ENCODE measurements at regions not wholly inside any gene's neighbourhood (a gene's known extent, or its start where the extent isn't known, plus 50 kb on each side); places are given as distances from the start of the nearest gene placed in this dataset.

DNA sequence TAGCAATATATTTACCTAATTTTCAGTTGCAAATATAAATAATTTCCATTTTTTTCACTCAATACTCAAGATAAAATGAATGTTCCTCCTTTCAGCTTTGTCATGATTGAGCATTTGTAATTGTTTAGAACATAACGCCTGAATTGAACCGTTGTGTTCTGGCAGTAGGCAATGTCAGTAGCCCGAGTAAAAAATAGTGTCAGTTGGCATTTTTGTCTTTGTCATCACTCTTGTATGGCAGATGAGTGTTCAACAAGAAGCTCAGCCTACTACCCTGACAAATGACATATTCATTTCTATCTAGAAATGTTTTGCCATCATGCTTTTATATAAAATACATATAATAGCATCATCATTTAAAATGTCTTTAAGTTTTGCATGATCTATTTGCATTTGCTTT is 691.4 kb upstream of the NCAM2 start:
- Mint-ChIP-seq H3K4me3 (no peak overlapping the region), H3K27me3 (no peaks in the 10 kb centered on the region), H3K36me3 (ENCODE audit: low read depth) (no peaks in the 10 kb centered on the region), H3K27ac (no peak overlapping the region), H3K4me1 (no peaks in the 10 kb centered on the region), H3K9me3 (ENCODE audit: low read depth) (peaks cover 4% of the 10 kb centered on the region)
- CTCF ChIA-PET: no interaction called here
- no peak for DNase-seq
- intact Hi-C loops (cut with DNase I, micrococcal nuclease): no loop called here
- ATAC-seq: no peak
- POLR2A ChIA-PET: no interaction called here

DNA sequence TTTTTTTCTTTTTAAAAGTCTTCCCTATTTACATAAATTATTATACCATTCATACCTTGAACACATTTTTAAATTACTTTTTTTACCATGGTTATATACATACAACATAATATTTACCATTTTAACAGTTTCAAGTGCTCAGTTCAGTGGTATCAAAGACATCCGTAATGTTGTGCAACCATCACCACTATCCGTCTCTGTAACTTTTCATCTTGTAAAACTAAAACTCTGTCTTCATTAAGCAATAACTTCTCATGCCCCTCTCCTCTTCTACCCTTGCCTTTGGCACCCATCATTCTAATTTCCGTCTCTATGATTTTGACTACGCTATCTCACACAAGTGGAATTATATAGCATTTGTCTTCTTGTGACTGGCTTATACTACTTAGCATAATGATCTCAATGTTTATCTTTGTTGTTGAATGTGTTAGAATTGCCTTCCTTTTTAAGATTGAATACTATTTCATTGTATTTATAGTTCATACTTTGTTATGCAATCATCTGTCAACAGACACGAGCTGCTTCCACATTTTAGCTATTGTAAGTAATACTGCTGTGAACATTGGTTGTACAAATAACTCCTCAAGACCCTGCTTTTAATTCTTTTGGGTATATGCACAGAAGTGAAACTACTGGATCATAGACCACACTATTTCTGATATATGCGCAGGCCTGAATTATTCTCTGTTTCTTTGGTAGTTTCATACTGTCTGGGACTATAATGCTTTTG is 689.5 kb upstream of the NCAM2 start:
- POLR2A ChIA-PET: no interaction called here
- no peak overlapping the region for H3K4me3 Mint-ChIP-seq

GRCh38 chr21:20311234-20311787 is 686.9 kb upstream of the NCAM2 start:
- no peaks in the 10 kb centered on the region for H3K36me3 Mint-ChIP-seq (ENCODE audit: low read depth)
- no peaks in the 10 kb centered on the region for H3K27me3 Mint-ChIP-seq
- POLR2A ChIA-PET: no interaction called here
- H3K4me3 Mint-ChIP-seq: no peak overlapping the region
- intact Hi-C loops (cut with DNase I, micrococcal nuclease): no loop called here
- ATAC-seq (no peak), DNase-seq (no peak)
- peaks cover 9% of the 10 kb centered on the region for H3K9me3 Mint-ChIP-seq (ENCODE audit: low read depth)
- CTCF ChIA-PET: no interaction called here
- H3K27ac Mint-ChIP-seq: no peak overlapping the region
- no peaks in the 10 kb centered on the region for H3K4me1 Mint-ChIP-seq

More for the DNA sequence above, 689.5 kb upstream of the NCAM2 start:
- no peak for ATAC-seq
- H3K27me3 Mint-ChIP-seq: no peaks in the 10 kb centered on the region
- H3K36me3 Mint-ChIP-seq (ENCODE audit: low read depth): no peaks in the 10 kb centered on the region
- CTCF ChIA-PET: no interaction called here
- H3K4me1 Mint-ChIP-seq: no peaks in the 10 kb centered on the region
- no peak overlapping the region for H3K27ac Mint-ChIP-seq
- H3K9me3 Mint-ChIP-seq (ENCODE audit: low read depth): peaks cover 6% of the 10 kb centered on the region
- intact Hi-C loops (cut with DNase I, micrococcal nuclease): no loop called here
- no peak for DNase-seq

GRCh38 chr21:20313013-20313412 is 685.2 kb upstream of the NCAM2 start:
- Mint-ChIP-seq H3K27ac (no peak overlapping the region), H3K4me1 (no peaks in the 10 kb centered on the region), H3K27me3 (no peaks in the 10 kb centered on the region), H3K4me3 (no peak overlapping the region), H3K9me3 (ENCODE audit: low read depth) (peaks cover 15% of the 10 kb centered on the region), H3K36me3 (ENCODE audit: low read depth) (no peaks in the 10 kb centered on the region)
- ChIA-PET POLR2A (no interaction called here), CTCF (no interaction called here)
- DNase-seq (no peak), ATAC-seq (no peak)
- intact Hi-C loops (cut with DNase I, micrococcal nuclease): no loop called here

- CTCF ChIA-PET: no interaction called here
- H3K9me3 Mint-ChIP-seq (ENCODE audit: low read depth): peaks cover 11% of the 10 kb centered on the region
Observed at GRCh38 chr21:20315042-20315441, 683.2 kb upstream of the NCAM2 start.

GRCh38 chr21:20329636-20330035 is 668.6 kb upstream of the NCAM2 start:
- ATAC-seq (no peak), DNase-seq (no peak)
- intact Hi-C loops (cut with DNase I, micrococcal nuclease): no loop called here
- Mint-ChIP-seq H3K9me3 (ENCODE audit: low read depth) (peaks cover 2% of the 10 kb centered on the region), H3K27me3 (no peaks in the 10 kb centered on the region), H3K4me3 (no peak overlapping the region), H3K4me1 (no peaks in the 10 kb centered on the region), H3K36me3 (ENCODE audit: low read depth) (no peaks in the 10 kb centered on the region), H3K27ac (no peak overlapping the region)
- ChIA-PET CTCF (no interaction called here), POLR2A (no interaction called here)

More at GRCh38 chr21:20315042-20315441, 683.2 kb upstream of the NCAM2 start:
- no peaks in the 10 kb centered on the region for H3K4me1 Mint-ChIP-seq
- ATAC-seq: no peak
- no peaks in the 10 kb centered on the region for H3K27me3 Mint-ChIP-seq
- H3K4me3 Mint-ChIP-seq: no peak overlapping the region
- POLR2A ChIA-PET: no interaction called here
- no peak overlapping the region for H3K27ac Mint-ChIP-seq
- no peak for DNase-seq
- intact Hi-C loops (cut with DNase I, micrococcal nuclease): no loop called here
- no peaks in the 10 kb centered on the region for H3K36me3 Mint-ChIP-seq (ENCODE audit: low read depth)

GRCh38 chr21:20330652-20331051 is 667.6 kb upstream of the NCAM2 start:
- Mint-ChIP-seq H3K27me3 (no peaks in the 10 kb centered on the region), H3K4me3 (no peak overlapping the region), H3K4me1 (no peaks in the 10 kb centered on the region), H3K27ac (no peak overlapping the region), H3K36me3 (ENCODE audit: low read depth) (no peaks in the 10 kb centered on the region), H3K9me3 (ENCODE audit: low read depth) (peaks cover 2% of the 10 kb centered on the region)
- intact Hi-C loops (cut with DNase I, micrococcal nuclease): no loop called here
- ATAC-seq (no peak), DNase-seq (no peak)
- POLR2A ChIA-PET: no interaction called here
- CTCF ChIA-PET: no interaction called here

DNA sequence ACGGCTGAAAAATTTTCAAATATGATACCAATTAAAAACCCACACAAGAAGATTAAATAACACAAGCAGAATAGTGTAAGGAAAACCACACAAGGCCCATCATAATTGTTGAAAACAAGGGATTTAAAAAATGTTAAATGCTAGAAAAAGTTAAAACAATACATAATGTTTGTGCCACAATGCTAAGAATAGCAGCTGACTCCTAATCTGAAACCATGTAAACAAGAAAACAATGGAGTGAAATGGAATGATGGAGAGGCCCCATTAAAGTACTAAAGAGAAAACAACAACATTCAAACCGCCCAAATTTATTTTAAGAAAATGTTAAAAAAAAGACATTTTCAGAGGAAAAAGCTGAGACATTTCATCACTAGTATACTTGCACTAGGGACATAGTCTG is 663.6 kb upstream of the NCAM2 start:
- Mint-ChIP-seq H3K27ac (no peak overlapping the region), H3K36me3 (ENCODE audit: low read depth) (no peaks in the 10 kb centered on the region), H3K9me3 (ENCODE audit: low read depth) (peaks cover 5% of the 10 kb centered on the region), H3K27me3 (no peaks in the 10 kb centered on the region), H3K4me1 (no peaks in the 10 kb centered on the region), H3K4me3 (no peak overlapping the region)
- intact Hi-C loops (cut with DNase I, micrococcal nuclease): no loop called here
- CTCF ChIA-PET: no interaction called here
- DNase-seq (no peak), ATAC-seq (no peak)
- POLR2A ChIA-PET: no interaction called here

- no peaks in the 10 kb centered on the region for H3K27me3 Mint-ChIP-seq
- no peaks in the 10 kb centered on the region for H3K4me1 Mint-ChIP-seq
- intact Hi-C loops (cut with DNase I, micrococcal nuclease): no loop called here
- POLR2A ChIA-PET: no interaction called here
- DNase-seq: no peak
- H3K36me3 Mint-ChIP-seq (ENCODE audit: low read depth): no peaks in the 10 kb centered on the region
- CTCF ChIA-PET: no interaction called here
- no peak overlapping the region for H3K27ac Mint-ChIP-seq
- no peak overlapping the region for H3K4me3 Mint-ChIP-seq
- H3K9me3 Mint-ChIP-seq (ENCODE audit: low read depth): peaks cover 12% of the 10 kb centered on the region
- ATAC-seq: no peak
Observed at GRCh38 chr21:20341431-20341830, 656.8 kb upstream of the NCAM2 start.

GRCh38 chr21:20343186-20343585 is 655.0 kb upstream of the NCAM2 start:
- ChIA-PET CTCF (no interaction called here), POLR2A (no interaction called here)
- intact Hi-C loops (cut with DNase I, micrococcal nuclease): no loop called here
- H3K9me3 Mint-ChIP-seq (ENCODE audit: low read depth): peaks cover 19% of the 10 kb centered on the region
- H3K4me1 Mint-ChIP-seq: no peaks in the 10 kb centered on the region
- no peak overlapping the region for H3K4me3 Mint-ChIP-seq
- DNase-seq (no peak), ATAC-seq (no peak)
- no peaks in the 10 kb centered on the region for H3K27me3 Mint-ChIP-seq
- H3K27ac Mint-ChIP-seq: no peak overlapping the region
- peaks cover 3% of the 10 kb centered on the region for H3K36me3 Mint-ChIP-seq (ENCODE audit: low read depth)

DNA sequence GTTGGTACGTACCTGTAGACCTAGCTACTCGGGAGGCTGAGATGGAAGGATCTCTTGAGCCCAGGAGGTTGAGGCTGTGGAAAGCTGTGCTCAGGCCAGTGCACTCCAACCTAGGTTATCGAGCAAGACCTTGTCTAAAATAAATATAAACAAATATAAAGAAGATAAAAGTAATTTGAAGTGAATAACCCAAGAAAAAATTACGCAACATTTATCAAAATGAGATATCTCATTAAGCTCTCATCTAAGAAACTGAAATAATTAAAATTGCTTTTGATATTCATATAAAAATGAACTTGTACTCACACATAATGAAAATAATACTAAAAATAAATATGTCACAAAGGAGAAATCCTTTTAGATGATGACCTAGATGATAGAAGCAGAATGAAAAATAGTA is 647.1 kb upstream of the NCAM2 start:
- Mint-ChIP-seq H3K4me1 (no peaks in the 10 kb centered on the region), H3K27ac (no peak overlapping the region), H3K27me3 (no peaks in the 10 kb centered on the region), H3K36me3 (ENCODE audit: low read depth) (peaks cover 3% of the 10 kb centered on the region), H3K4me3 (no peak overlapping the region), H3K9me3 (ENCODE audit: low read depth) (peaks cover 19% of the 10 kb centered on the region)
- ATAC-seq (no peak), DNase-seq (no peak)
- ChIA-PET POLR2A (no interaction called here), CTCF (no interaction called here)
- intact Hi-C loops (cut with DNase I, micrococcal nuclease): no loop called here

GRCh38 chr21:20353351-20353750 is 644.9 kb upstream of the NCAM2 start:
- H3K36me3 Mint-ChIP-seq (ENCODE audit: low read depth): no peaks in the 10 kb centered on the region
- H3K9me3 Mint-ChIP-seq (ENCODE audit: low read depth): peaks cover 11% of the 10 kb centered on the region
- no peak for DNase-seq
- intact Hi-C loops (cut with DNase I, micrococcal nuclease): no loop called here
- no peaks in the 10 kb centered on the region for H3K27me3 Mint-ChIP-seq
- POLR2A ChIA-PET: interaction anchor here (0.7 kb wide), 1 partner anchor 9 kb away, joined by 11 read pairs; no protein-coding TSS in a partner anchor
- no peak overlapping the region for H3K27ac Mint-ChIP-seq
- CTCF ChIA-PET: no interaction called here
- ATAC-seq: no peak
- no peaks in the 10 kb centered on the region for H3K4me1 Mint-ChIP-seq
- H3K4me3 Mint-ChIP-seq: no peak overlapping the region
